ENCODE measurements at regions not wholly inside any gene's neighbourhood (a gene's known extent, or its start where the extent isn't known, plus 50 kb on each side); places are given as distances from the start of the nearest gene placed in this dataset.
"Not testable (repeated sequence)": the region's sequence is repeated elsewhere in the genome, so short reads cannot be mapped to it uniquely, and the experiment has no call there.

GRCh38 chrX:53795576-53795975, 109.1 kb upstream of the HUWE1 start:
- no peak for TF ChIP-seq CTCF (IDR thresholded peaks at IDR 0.05)
- H3K4me1 ChIP-seq: no peaks in the 10 kb centered on the region
- peaks cover 8% of the 10 kb centered on the region for H3K9me3 ChIP-seq
- H3K27me3 ChIP-seq (ENCODE audit: insufficient read depth in 3 of 3, low read length in 2 of 3): peaks cover 0 to 4% (median 0%) of the 10 kb centered on the region in 3 donors
- H3K27ac ChIP-seq: no peak overlapping the region
- H3K36me3 ChIP-seq (ENCODE audit: insufficient read depth in 1 of 2, low read depth in 1 of 2): no peaks in the 10 kb centered on the region
- DNase-seq (no peak), ATAC-seq (no peak)
- intact Hi-C loops (cut with DNase I): no loop called here
- no peak overlapping the region for H3K4me3 ChIP-seq
- 3 to 20% (median 4%) methylated on average over 2 of the region's 2 CpGs for WGBS, 3 donors

GRCh38 chrX:53794181-53794580, 107.7 kb upstream of the HUWE1 start:
- Histone ChIP-seq H3K36me3 (ENCODE audit: insufficient read depth in 1 of 2, low read depth in 1 of 2) (no peaks in the 10 kb centered on the region), H3K4me1 (no peaks in the 10 kb centered on the region), H3K27me3 (ENCODE audit: insufficient read depth in 3 of 3, low read length in 2 of 3) (peaks cover 0 to 4% (median 0%) of the 10 kb centered on the region in 3 donors), H3K27ac (no peak overlapping the region), H3K9me3 (no peaks in the 10 kb centered on the region), H3K4me3 (no peak overlapping the region)
- no peak for TF ChIP-seq CTCF (IDR thresholded peaks at IDR 0.05)
- intact Hi-C loops (cut with DNase I): no loop called here
- WGBS, 3 donors: 68 to 78% (median 77%) methylated on average over 2 of the region's 2 CpGs
- ATAC-seq: no peak
- DNase-seq: no peak

- Histone ChIP-seq H3K27me3 (ENCODE audit: insufficient read depth in 3 of 3, low read length in 2 of 3) (no peaks in the 10 kb centered on the region), H3K36me3 (ENCODE audit: insufficient read depth in 1 of 2, low read depth in 1 of 2) (no peaks in the 10 kb centered on the region), H3K4me3 (no peak overlapping the region), H3K4me1 (no peaks in the 10 kb centered on the region), H3K27ac (no peak overlapping the region), H3K9me3 (no peaks in the 10 kb centered on the region)
- DNase-seq (no peak), ATAC-seq (no peak)
- no peak for TF ChIP-seq CTCF (IDR thresholded peaks at IDR 0.05)
- intact Hi-C loops (cut with DNase I): no loop called here
- WGBS, 3 donors: 77 to 87% (median 84%) methylated on average over 7 of the region's 7 CpGs
Observed at GRCh38 chrX:53768865-53769264, 82.3 kb upstream of the HUWE1 start.

GRCh38 chrX:53768451-53768850, 81.9 kb upstream of the HUWE1 start:
- no peaks in the 10 kb centered on the region for H3K36me3 ChIP-seq (ENCODE audit: insufficient read depth in 1 of 2, low read depth in 1 of 2)
- H3K27ac ChIP-seq: no peak overlapping the region
- DNase-seq: no peak
- 77 to 87% (median 85%) methylated on average over 5 of the region's 5 CpGs for WGBS, 3 donors
- H3K4me3 ChIP-seq: no peak overlapping the region
- no peaks in the 10 kb centered on the region for H3K27me3 ChIP-seq (ENCODE audit: insufficient read depth in 3 of 3, low read length in 2 of 3)
- ATAC-seq: no peak
- intact Hi-C loops (cut with DNase I): no loop called here
- H3K9me3 ChIP-seq: no peaks in the 10 kb centered on the region
- TF ChIP-seq CTCF (IDR thresholded peaks at IDR 0.05): no peak
- H3K4me1 ChIP-seq: no peaks in the 10 kb centered on the region

GRCh38 chrX:53767544-53767943, 81.0 kb upstream of the HUWE1 start:
- DNase-seq (no peak), ATAC-seq (no peak)
- Histone ChIP-seq H3K36me3 (ENCODE audit: insufficient read depth in 1 of 2, low read depth in 1 of 2) (no peaks in the 10 kb centered on the region), H3K4me3 (no peak overlapping the region), H3K27ac (no peak overlapping the region), H3K4me1 (no peaks in the 10 kb centered on the region), H3K27me3 (ENCODE audit: insufficient read depth in 3 of 3, low read length in 2 of 3) (no peaks in the 10 kb centered on the region), H3K9me3 (no peaks in the 10 kb centered on the region)
- intact Hi-C loops (cut with DNase I): no loop called here
- 0% methylated on average over 1 of the region's 1 CpG for WGBS, 3 donors
- no peak for TF ChIP-seq CTCF (IDR thresholded peaks at IDR 0.05)

- H3K9me3 ChIP-seq; DNase-seq; H3K27ac ChIP-seq; H3K36me3 ChIP-seq (ENCODE audit: insufficient read depth in 1 of 2, low read depth in 1 of 2); ATAC-seq; H3K4me1 ChIP-seq; H3K27me3 ChIP-seq (ENCODE audit: insufficient read depth in 3 of 3, low read length in 2 of 3); H3K4me3 ChIP-seq: not testable (repeated sequence)
- intact Hi-C loops (cut with DNase I): loop anchor here in 1 of 2 donors (10.0 kb wide), 1 partner anchor 732 kb away; no protein-coding TSS in a partner anchor
- WGBS, 3 donors: 14 to 32% (median 24%) methylated on average over 1 of the region's 1 CpG
Observed at GRCh38 chrX:53757181-53757580, 70.7 kb upstream of the HUWE1 start.

All from psoas muscle (tissue), 7 donors.